ENCODE measurements at regions not wholly inside any gene's neighbourhood (a gene's known extent, or its start where the extent isn't known, plus 50 kb on each side); places are given as distances from the start of the nearest gene placed in this dataset.

DNA sequence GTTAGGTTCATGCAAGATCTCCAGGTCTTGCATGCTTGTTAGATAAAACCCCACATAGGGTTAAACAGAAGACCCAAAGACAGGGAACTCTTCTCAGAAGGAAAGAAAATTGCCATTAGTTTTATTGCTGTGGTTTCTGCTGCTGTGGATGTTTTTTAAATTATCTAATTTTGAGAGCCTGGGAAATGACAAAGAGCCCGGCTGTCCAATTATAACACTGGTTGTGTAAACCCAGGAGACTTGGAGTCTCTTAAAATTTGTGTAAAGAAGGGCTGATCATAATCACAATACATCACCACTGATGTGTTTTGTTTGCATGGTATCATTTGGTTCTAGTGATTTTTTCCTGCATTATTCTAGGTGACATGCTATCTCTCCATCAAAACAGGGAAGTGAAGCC lies 246.5 kb upstream of the MYO3A start:
- DNase-seq: no peak
- Mint-ChIP-seq H3K27me3 (peaks cover 0 to 2% of the 10 kb centered on the region in 2 donors), H3K4me3 (no peak overlapping the region), H3K9me3 (peaks cover 0 to 5% (median under 1%) of the 10 kb centered on the region in 8 donors), H3K27ac (no peak overlapping the region), H3K4me1 (no peaks in the 10 kb centered on the region), H3K36me3 (no peaks in the 10 kb centered on the region)
- H3K9me3 ChIP-seq (ENCODE audit: control insufficient read depth in 1 of 2, low read length in 2 of 2): no peaks in the 10 kb centered on the region
- ChIA-PET POLR2A (ENCODE audit: partially characterized antibody) (no interaction called here), CTCF (ENCODE audit: partially characterized antibody) (no interaction called here)
- no peak overlapping the region for H3K4me3 ChIP-seq (ENCODE audit: low read length in 2 of 2)
- no peaks in the 10 kb centered on the region for H3K36me3 ChIP-seq (ENCODE audit: insufficient read depth, low read length)
- intact Hi-C loops (cut with micrococcal nuclease): no loop called here
- H3K27ac ChIP-seq (ENCODE audit: low read depth, low read length): no peak overlapping the region
- H3K4me1 ChIP-seq (ENCODE audit: insufficient read depth, low read length): no peaks in the 10 kb centered on the region
- H3K27me3 ChIP-seq (ENCODE audit: insufficient read depth, low read length): no peaks in the 10 kb centered on the region

DNA sequence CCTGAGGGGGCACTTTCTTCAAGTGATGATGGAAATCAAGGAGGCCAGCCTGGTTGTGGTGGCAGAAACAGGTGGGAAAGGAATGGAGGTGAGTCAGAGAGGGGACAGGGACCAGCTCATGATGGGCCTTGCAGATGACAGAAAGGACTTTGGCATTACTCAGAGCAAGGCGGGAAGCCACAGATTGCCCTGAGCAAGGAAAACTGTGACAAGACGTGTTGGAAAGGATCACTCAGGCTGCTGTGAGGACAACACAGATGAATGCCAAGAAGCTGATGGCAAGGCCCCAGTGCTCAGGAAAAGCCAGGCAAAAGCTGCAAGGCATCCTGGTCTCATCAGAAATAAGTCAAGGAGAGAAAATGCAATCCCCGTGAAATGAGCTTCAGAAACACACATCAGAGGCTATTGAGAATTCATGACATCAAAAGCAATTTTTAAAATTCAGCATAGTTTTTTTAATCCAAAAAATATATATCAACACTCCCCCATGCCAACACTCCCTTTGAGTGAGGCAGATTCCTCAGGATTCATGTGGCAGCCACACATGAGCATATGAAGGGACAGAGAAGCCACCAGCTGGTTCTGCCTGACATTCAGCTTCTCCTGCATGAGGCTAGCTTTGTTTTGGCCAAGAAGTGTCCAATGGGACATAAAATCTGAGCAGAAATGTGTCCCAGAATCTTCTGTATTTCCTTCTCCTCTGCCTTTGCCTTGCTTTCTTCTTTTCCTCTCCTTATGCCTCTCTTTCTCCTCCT lies 244.5 kb upstream of the MYO3A start:
- intact Hi-C loops (cut with micrococcal nuclease): no loop called here
- Histone ChIP-seq H3K9me3 (ENCODE audit: control insufficient read depth in 1 of 2, low read length in 2 of 2) (no peaks in the 10 kb centered on the region), H3K27me3 (ENCODE audit: insufficient read depth, low read length) (no peaks in the 10 kb centered on the region), H3K27ac (ENCODE audit: low read depth, low read length) (no peak overlapping the region), H3K4me1 (ENCODE audit: insufficient read depth, low read length) (no peaks in the 10 kb centered on the region), H3K36me3 (ENCODE audit: insufficient read depth, low read length) (no peaks in the 10 kb centered on the region), H3K4me3 (ENCODE audit: low read length in 2 of 2) (no peak overlapping the region)
- POLR2A ChIA-PET (ENCODE audit: partially characterized antibody): no interaction called here
- Mint-ChIP-seq H3K4me1 (no peaks in the 10 kb centered on the region), H3K9me3 (peaks cover 0 to 5% (median under 1%) of the 10 kb centered on the region in 8 donors), H3K27me3 (peaks cover 0 to 2% of the 10 kb centered on the region in 2 donors), H3K4me3 (no peak overlapping the region), H3K36me3 (no peaks in the 10 kb centered on the region), H3K27ac (no peak overlapping the region)
- CTCF ChIA-PET (ENCODE audit: partially characterized antibody): no interaction called here
- DNase-seq: no peak

DNA sequence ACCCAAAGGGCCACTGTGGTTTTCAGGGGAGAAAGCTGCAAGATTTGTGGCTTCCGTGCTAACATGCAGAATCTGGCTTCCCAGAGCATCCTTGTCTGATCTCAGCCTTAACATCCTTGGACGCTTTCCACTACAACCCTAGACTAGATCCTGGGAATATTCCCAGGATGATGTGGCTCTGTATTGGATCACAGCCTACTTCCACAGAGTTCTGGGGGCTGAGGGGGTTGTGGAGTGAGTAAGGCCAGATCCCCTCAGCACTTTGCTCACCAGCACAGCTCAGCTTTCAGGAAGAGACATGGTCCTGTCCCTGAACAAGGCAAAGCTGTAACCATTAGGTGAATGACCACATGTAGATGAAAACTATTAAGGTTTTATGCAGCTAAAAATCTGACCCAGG lies 241.3 kb upstream of the MYO3A start:
- ChIA-PET CTCF (ENCODE audit: partially characterized antibody) (no interaction called here), POLR2A (ENCODE audit: partially characterized antibody) (no interaction called here)
- peaks cover 4% of the 10 kb centered on the region in 2 donors for H3K27me3 Mint-ChIP-seq
- intact Hi-C loops (cut with micrococcal nuclease): no loop called here
- no peak for DNase-seq
- no peaks in the 10 kb centered on the region for H3K4me1 Mint-ChIP-seq
- H3K4me1 ChIP-seq (ENCODE audit: insufficient read depth, low read length): no peaks in the 10 kb centered on the region
- no peak overlapping the region for H3K4me3 ChIP-seq (ENCODE audit: low read length in 2 of 2)
- no peak overlapping the region for H3K27ac Mint-ChIP-seq
- H3K27me3 ChIP-seq (ENCODE audit: insufficient read depth, low read length): no peaks in the 10 kb centered on the region
- H3K9me3 ChIP-seq (ENCODE audit: control insufficient read depth in 1 of 2, low read length in 2 of 2): no peaks in the 10 kb centered on the region
- H3K36me3 Mint-ChIP-seq: no peaks in the 10 kb centered on the region
- H3K27ac ChIP-seq (ENCODE audit: low read depth, low read length): no peak overlapping the region
- peaks cover 0 to 5% (median 1%) of the 10 kb centered on the region in 8 donors for H3K9me3 Mint-ChIP-seq
- H3K4me3 Mint-ChIP-seq: no peak overlapping the region
- no peaks in the 10 kb centered on the region for H3K36me3 ChIP-seq (ENCODE audit: insufficient read depth, low read length)

DNA sequence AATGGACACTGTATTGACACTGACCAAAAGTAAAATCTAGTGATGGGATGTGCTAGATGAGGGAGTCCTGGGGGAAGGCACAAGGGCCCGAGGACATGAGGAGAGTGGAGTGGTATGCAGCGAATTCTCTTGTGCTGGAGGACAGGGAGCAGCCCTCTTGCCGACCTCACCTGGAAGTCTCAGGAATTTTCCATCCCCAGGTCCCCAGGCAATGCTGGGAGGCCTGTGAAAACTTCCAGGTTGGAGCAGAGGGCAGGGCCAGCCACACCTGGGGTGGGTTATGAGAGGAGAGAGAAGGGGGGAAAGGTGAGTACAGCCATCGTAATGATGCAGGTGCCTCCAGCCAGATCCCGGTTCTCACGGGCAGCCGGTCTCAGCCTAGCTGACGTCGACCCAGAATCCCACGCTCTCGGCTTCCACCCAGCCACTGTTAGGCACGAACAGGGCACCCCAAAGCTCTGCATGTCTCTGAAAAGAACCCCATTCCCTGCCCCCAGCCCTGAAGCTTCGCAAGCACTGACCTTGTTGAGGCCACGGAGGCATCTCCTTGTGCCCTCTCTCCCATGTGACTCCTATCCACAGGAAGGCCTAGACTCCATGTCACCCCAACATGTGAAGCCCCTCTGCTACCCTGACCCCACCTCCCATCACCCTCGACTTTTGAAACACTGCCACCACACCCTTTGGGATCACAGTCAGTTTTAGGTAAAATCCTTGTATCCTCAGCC lies 239.7 kb upstream of the MYO3A start:
- Histone ChIP-seq H3K27me3 (ENCODE audit: insufficient read depth, low read length) (no peaks in the 10 kb centered on the region), H3K36me3 (ENCODE audit: insufficient read depth, low read length) (no peaks in the 10 kb centered on the region), H3K27ac (ENCODE audit: low read depth, low read length) (no peak overlapping the region), H3K4me3 (ENCODE audit: low read length in 2 of 2) (no peak overlapping the region), H3K9me3 (ENCODE audit: control insufficient read depth in 1 of 2, low read length in 2 of 2) (no peaks in the 10 kb centered on the region), H3K4me1 (ENCODE audit: insufficient read depth, low read length) (no peaks in the 10 kb centered on the region)
- Mint-ChIP-seq H3K36me3 (no peaks in the 10 kb centered on the region), H3K4me1 (no peaks in the 10 kb centered on the region), H3K4me3 (no peak overlapping the region), H3K9me3 (peaks cover 0 to 5% (median 0%) of the 10 kb centered on the region in 8 donors), H3K27ac (no peak overlapping the region), H3K27me3 (peaks cover 2 to 5% of the 10 kb centered on the region in 2 donors)
- POLR2A ChIA-PET (ENCODE audit: partially characterized antibody): no interaction called here
- DNase-seq: no peak
- intact Hi-C loops (cut with micrococcal nuclease): no loop called here
- CTCF ChIA-PET (ENCODE audit: partially characterized antibody): no interaction called here

DNA sequence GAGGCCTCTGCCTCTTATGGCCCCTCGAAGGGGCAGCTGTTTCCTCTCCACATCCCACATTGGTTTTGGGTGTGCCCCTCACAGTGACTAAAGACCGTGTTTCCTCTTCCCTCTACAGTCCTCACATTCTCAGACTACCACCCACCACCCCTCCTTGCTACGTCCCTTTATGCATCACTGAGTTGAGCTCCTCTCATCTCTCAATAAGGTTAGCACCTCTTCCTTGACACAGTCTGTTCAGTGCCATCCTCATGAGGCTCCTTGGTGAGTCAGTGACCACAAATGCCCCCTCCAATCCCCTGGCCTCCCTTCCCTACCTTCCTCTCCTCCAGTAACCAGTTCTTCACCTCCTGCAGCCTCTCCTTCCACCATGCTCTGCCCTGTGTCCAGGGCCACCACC lies 239.1 kb upstream of the MYO3A start:
- Mint-ChIP-seq H3K36me3 (no peaks in the 10 kb centered on the region), H3K4me1 (no peaks in the 10 kb centered on the region), H3K9me3 (peaks cover 0 to 5% (median 0%) of the 10 kb centered on the region in 8 donors), H3K27ac (no peak overlapping the region), H3K4me3 (no peak overlapping the region), H3K27me3 (peaks cover 2 to 5% of the 10 kb centered on the region in 2 donors)
- Histone ChIP-seq H3K4me1 (ENCODE audit: insufficient read depth, low read length) (no peaks in the 10 kb centered on the region), H3K27me3 (ENCODE audit: insufficient read depth, low read length) (no peaks in the 10 kb centered on the region), H3K4me3 (ENCODE audit: low read length in 2 of 2) (no peak overlapping the region), H3K9me3 (ENCODE audit: control insufficient read depth in 1 of 2, low read length in 2 of 2) (no peaks in the 10 kb centered on the region), H3K36me3 (ENCODE audit: insufficient read depth, low read length) (no peaks in the 10 kb centered on the region), H3K27ac (ENCODE audit: low read depth, low read length) (no peak overlapping the region)
- intact Hi-C loops (cut with micrococcal nuclease): no loop called here
- no peak for DNase-seq
- ChIA-PET POLR2A (ENCODE audit: partially characterized antibody) (no interaction called here), CTCF (ENCODE audit: partially characterized antibody) (no interaction called here)

DNA sequence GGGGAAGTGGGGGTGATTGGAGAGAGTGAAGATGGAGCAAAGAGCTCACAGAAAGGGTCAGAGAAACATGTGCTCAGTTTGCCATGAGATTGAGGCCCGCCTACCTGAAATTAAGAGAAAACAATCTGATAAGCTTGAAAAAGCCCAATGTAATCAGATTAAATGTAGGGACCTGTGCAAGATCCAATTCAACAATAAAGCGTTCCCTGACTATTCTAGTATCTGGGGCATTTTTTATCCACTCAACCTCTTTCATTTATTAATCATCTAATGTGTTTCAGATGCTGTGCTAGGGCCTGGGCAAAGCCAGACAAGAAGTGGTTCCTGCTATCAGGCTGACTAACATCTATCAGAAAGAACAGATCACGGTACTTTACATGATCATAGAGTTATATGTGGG lies 238.4 kb upstream of the MYO3A start:
- ChIA-PET POLR2A (ENCODE audit: partially characterized antibody) (no interaction called here), CTCF (ENCODE audit: partially characterized antibody) (no interaction called here)
- no peak overlapping the region for H3K4me3 ChIP-seq (ENCODE audit: low read length in 2 of 2)

DNA sequence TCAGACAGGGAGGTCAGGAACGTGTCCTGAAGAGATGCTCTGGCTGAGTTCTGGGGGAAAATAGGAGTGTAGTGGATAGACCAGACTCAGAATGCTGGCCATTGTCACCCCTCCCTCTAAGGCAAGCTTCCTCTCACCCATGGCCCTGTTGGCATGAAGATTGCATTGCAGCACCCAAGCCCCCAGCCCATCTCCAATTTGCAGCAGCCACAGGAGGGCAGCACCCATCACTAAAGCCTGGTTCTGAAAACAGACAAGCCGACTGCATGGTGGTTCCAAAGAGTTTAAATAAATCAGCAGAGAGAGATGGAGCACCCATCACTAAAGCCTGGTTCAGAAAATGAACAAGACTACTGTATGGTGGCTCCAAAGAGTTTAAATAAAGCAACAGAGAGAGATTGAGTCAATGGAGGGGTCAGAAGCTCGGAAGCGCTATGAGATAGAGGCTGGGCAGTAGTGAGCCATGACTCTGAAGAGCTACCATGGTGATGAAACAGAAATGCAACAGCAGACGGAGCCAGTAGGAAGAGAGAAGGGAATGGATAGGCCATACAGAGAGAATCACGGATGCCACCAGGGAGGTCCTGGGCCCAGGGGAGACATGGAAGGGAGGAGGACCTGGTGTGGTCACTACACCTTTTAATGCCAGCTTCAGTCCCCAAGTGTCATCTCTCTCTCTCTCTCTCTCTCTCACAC lies 237.9 kb upstream of the MYO3A start:
- Mint-ChIP-seq H3K4me1 (peaks cover 0 to 2% (median 0%) of the 10 kb centered on the region in 4 donors), H3K9me3 (peaks cover 0 to 3% (median 0%) of the 10 kb centered on the region in 8 donors), H3K27me3 (peaks cover 2 to 7% of the 10 kb centered on the region in 2 donors), H3K27ac (peak overlapping the region in 1 of 7 donors; percentile 69), H3K36me3 (no peaks in the 10 kb centered on the region), H3K4me3 (no peak overlapping the region)
- CTCF ChIA-PET (ENCODE audit: partially characterized antibody): no interaction called here
- Histone ChIP-seq H3K27me3 (ENCODE audit: insufficient read depth, low read length) (no peaks in the 10 kb centered on the region), H3K36me3 (ENCODE audit: insufficient read depth, low read length) (no peaks in the 10 kb centered on the region), H3K27ac (ENCODE audit: low read depth, low read length) (no peak overlapping the region), H3K9me3 (ENCODE audit: control insufficient read depth in 1 of 2, low read length in 2 of 2) (no peaks in the 10 kb centered on the region), H3K4me3 (ENCODE audit: low read length in 2 of 2) (no peak overlapping the region), H3K4me1 (ENCODE audit: insufficient read depth, low read length) (no peaks in the 10 kb centered on the region)
- intact Hi-C loops (cut with micrococcal nuclease): no loop called here
- DNase-seq: no peak
- POLR2A ChIA-PET (ENCODE audit: partially characterized antibody): no interaction called here

More for the DNA sequence above, 238.4 kb upstream of the MYO3A start:
- no peaks in the 10 kb centered on the region for H3K9me3 ChIP-seq (ENCODE audit: control insufficient read depth in 1 of 2, low read length in 2 of 2)
- H3K36me3 ChIP-seq (ENCODE audit: insufficient read depth, low read length): no peaks in the 10 kb centered on the region
- H3K4me1 Mint-ChIP-seq: no peaks in the 10 kb centered on the region
- no peaks in the 10 kb centered on the region for H3K4me1 ChIP-seq (ENCODE audit: insufficient read depth, low read length)
- no peak overlapping the region for H3K4me3 Mint-ChIP-seq
- H3K27ac Mint-ChIP-seq: no peak overlapping the region
- no peaks in the 10 kb centered on the region for H3K27me3 ChIP-seq (ENCODE audit: insufficient read depth, low read length)
- peaks cover 2 to 5% of the 10 kb centered on the region in 2 donors for H3K27me3 Mint-ChIP-seq
- no peak for DNase-seq
- H3K36me3 Mint-ChIP-seq: no peaks in the 10 kb centered on the region
- intact Hi-C loops (cut with micrococcal nuclease): no loop called here
- H3K9me3 Mint-ChIP-seq: peaks cover 0 to 5% (median 0%) of the 10 kb centered on the region in 8 donors
- H3K27ac ChIP-seq (ENCODE audit: low read depth, low read length): no peak overlapping the region
